H1 (cell line): ENCODE measurements at regions not wholly inside any gene's neighbourhood (a gene's known extent, or its start where the extent isn't known, plus 50 kb on each side); places are given as distances from the start of the nearest gene placed in this dataset.

ENCODE experiments used
- CTCF ChIA-PET: fragments of 300-600 bp; sonication (Branson Sonifier 250); formaldehyde crosslinking; loops from one replicate; lab custom pipeline; 2021; ENCODE audit not compliant: partially characterized antibody; lab: Charles Lee
- POLR2A ChIA-PET: fragments of 300-600 bp; sonication (Branson Sonifier 250); formaldehyde crosslinking; loops from one replicate; lab custom pipeline; 2021; ENCODE audit warnings: inconsistent platforms; ENCODE audit not compliant: partially characterized antibody; lab: Charles Lee
- DNase-seq, 2 experiments: peaks; one replicate each; pipeline versions ENCODE4 v3.0.0 to v3.0.0-alpha.2; 2010 to 2022; ENCODE audit warnings: low spot score in 2 of 2, low read depth in 1 of 2, mixed read lengths in 1 of 2
- FAIRE-seq: peaks from 2 replicates; lab custom pipeline; 2011; peaks lifted over from hg19 to GRCh38; lab: Jason Lieb, UNC
- H2AFZ ChIP-seq: 2 replicates; pipeline ENCODE4 v1.8.1; 2012; ENCODE audit warnings: low read length, inconsistent platforms
- H2AK5ac ChIP-seq: 2 replicates; pipeline ENCODE4 v1.6.1; 2013; ENCODE audit warnings: low read depth, low read length
- H2BK120ac ChIP-seq: replicated peaks from 2 replicates; pipeline ENCODE3; 2013; ENCODE audit warnings: low read depth, low read length, inconsistent platforms
- H2BK12ac ChIP-seq: 2 replicates; pipeline ENCODE4 v1.6.1; 2013; ENCODE audit warnings: low read depth, low read length
- H2BK15ac ChIP-seq: 2 replicates; pipeline ENCODE4 v1.6.1; 2013; ENCODE audit warnings: low read length
- H2BK20ac ChIP-seq: 2 replicates; pipeline ENCODE4 v1.6.1; 2013; ENCODE audit warnings: low read length
- H2BK5ac ChIP-seq: 2 replicates; pipeline ENCODE4 v1.6.1; 2013; ENCODE audit warnings: low read depth, low read length
- H3K14ac ChIP-seq: 2 replicates; pipeline ENCODE4 v1.6.1; 2013; ENCODE audit warnings: inconsistent platforms; ENCODE audit not compliant: insufficient read length
- H3K18ac ChIP-seq: 2 replicates; pipeline ENCODE4 v1.6.1; 2013; ENCODE audit warnings: low read length; ENCODE audit errors: extremely low read depth
- H3K23ac ChIP-seq: 2 replicates; pipeline ENCODE4 v1.6.1; 2013; ENCODE audit warnings: inconsistent platforms; ENCODE audit not compliant: insufficient read length
- H3K23me2 ChIP-seq: 2 replicates; pipeline ENCODE4 v1.6.1; 2013; ENCODE audit warnings: low read depth, low read length
- H3K27ac ChIP-seq: 2 replicates; pipeline ENCODE4 v1.6.1; 2011; ENCODE audit warnings: low read depth, low read length, inconsistent platforms
- H3K27me3 ChIP-seq, 4 experiments: replicated peaks in 1 of 4; 1 replicate in 1 of 4; 2 replicates in 3 of 4; pipeline versions ENCODE4 v1.6.1 to v1.8.1; 2011 to 2013; ENCODE audit warnings: low read length in 3 of 4, mild to moderate bottlenecking in 3 of 4, inconsistent platforms in 2 of 4, mixed read lengths in 2 of 4, moderate library complexity in 1 of 4; ENCODE audit not compliant: control insufficient read depth in 3 of 4, insufficient read depth in 3 of 4; ENCODE audit errors: extremely low read depth in 1 of 4
- H3K36me3 ChIP-seq, 4 experiments: 2 replicates each; pipeline versions ENCODE4 v1.6.1 to v1.8.1; 2011 to 2013; ENCODE audit warnings: mild to moderate bottlenecking in 4 of 4, low read length in 3 of 4, moderate library complexity in 2 of 4, control low read depth in 1 of 4, inconsistent platforms in 1 of 4; ENCODE audit not compliant: insufficient read depth in 4 of 4, control insufficient read depth in 2 of 4
- H3K4ac ChIP-seq: replicated peaks from 2 replicates; pipeline ENCODE3; 2013; ENCODE audit warnings: low read length, low read depth, mixed read lengths, inconsistent platforms; ENCODE audit not compliant: insufficient read length
- H3K4me1 ChIP-seq, 4 experiments: replicated peaks in 1 of 4; 1 replicate in 1 of 4; 2 replicates in 3 of 4; pipeline versions ENCODE4 v1.6.1 to v1.8.1; 2011 to 2013; ENCODE audit warnings: low read length in 3 of 4, inconsistent platforms in 2 of 4, mixed read lengths in 1 of 4; ENCODE audit not compliant: insufficient read depth in 4 of 4, control insufficient read depth in 3 of 4
- H3K4me2 ChIP-seq, 2 experiments: 2 replicates each; pipeline versions ENCODE4 v1.6.1 to v1.8.1; 2011 to 2013; ENCODE audit warnings: low read depth in 2 of 2, low read length in 2 of 2, control low read depth in 1 of 2, inconsistent platforms in 1 of 2, mild to moderate bottlenecking in 1 of 2; ENCODE audit not compliant: insufficient read depth in 1 of 2
- H3K4me3 ChIP-seq, 4 experiments: fragments of 200-600, 300-600 bp in 1 of 4; sonication (generic), shearing (Covaris generic), sonication (Bioruptor Twin) in 1 of 4; 2 replicates each; pipeline versions ENCODE4 v1.5.1 to v1.8.1; 2011 to 2016; ENCODE audit warnings: low read length in 4 of 4, low read depth in 3 of 4, control low read depth in 2 of 4, inconsistent platforms in 2 of 4, mild to moderate bottlenecking in 2 of 4, mixed read lengths in 1 of 4, moderate library complexity in 1 of 4; ENCODE audit not compliant: insufficient read depth in 2 of 4; ENCODE audit errors: extremely low read depth in 1 of 4
- H3K56ac ChIP-seq: replicated peaks from 2 replicates; pipeline ENCODE3; 2013; ENCODE audit warnings: low read depth, mild to moderate bottlenecking, mixed read lengths, low read length, inconsistent platforms; ENCODE audit not compliant: insufficient read length
- H3K79me1 ChIP-seq: 2 replicates; pipeline ENCODE4 v1.6.1; 2013; ENCODE audit warnings: low read depth, low read length, control low read depth
- H3K79me2 ChIP-seq, 2 experiments: 2 replicates each; pipeline versions ENCODE4 v1.6.1 to v1.8.1; 2012 to 2013; ENCODE audit warnings: low read length in 2 of 2, mild to moderate bottlenecking in 2 of 2, inconsistent platforms in 1 of 2; ENCODE audit not compliant: insufficient read depth in 2 of 2, control insufficient read depth in 1 of 2
- H3K9ac ChIP-seq, 4 experiments: replicated peaks in 1 of 4; 1 replicate in 1 of 4; 2 replicates in 3 of 4; pipeline versions ENCODE4 v1.6.1 to v1.8.1; 2011 to 2013; ENCODE audit warnings: low read depth in 3 of 4, low read length in 3 of 4, control low read depth in 2 of 4, mild to moderate bottlenecking in 2 of 4, moderate library complexity in 2 of 4, inconsistent platforms in 1 of 4; ENCODE audit errors: extremely low read depth in 1 of 4
- H3K9me3 ChIP-seq, 2 experiments: 2 replicates each; pipeline versions ENCODE4 v1.6.1 to v1.8.1; 2012 to 2013; ENCODE audit warnings: mild to moderate bottlenecking in 2 of 2, moderate library complexity in 2 of 2, control low read depth in 1 of 2, inconsistent platforms in 1 of 2, low read depth in 1 of 2, low read length in 1 of 2, mixed read lengths in 1 of 2; ENCODE audit not compliant: insufficient read depth in 2 of 2
- H4K20me1 ChIP-seq, 2 experiments: replicated peaks in 1 of 2; 2 replicates each; pipeline versions ENCODE3 to v1.8.1; 2011 to 2013; ENCODE audit warnings: inconsistent platforms in 2 of 2, low read length in 2 of 2, mild to moderate bottlenecking in 1 of 2; ENCODE audit not compliant: insufficient read depth in 2 of 2, control insufficient read depth in 1 of 2
- H4K5ac ChIP-seq: 2 replicates; pipeline ENCODE4 v1.6.1; 2013; ENCODE audit warnings: low read length, low read depth, mixed read lengths, inconsistent platforms; ENCODE audit not compliant: insufficient read length
- H4K8ac ChIP-seq: 2 replicates; pipeline ENCODE4 v1.8.0; 2013; ENCODE audit warnings: mild to moderate bottlenecking, moderate library complexity, low read length, inconsistent platforms; ENCODE audit not compliant: insufficient read depth; ENCODE audit errors: extremely low read depth
- H4K91ac ChIP-seq: replicated peaks from 2 replicates; pipeline ENCODE3; 2013; ENCODE audit warnings: low read length, mixed read lengths, inconsistent platforms; ENCODE audit not compliant: insufficient read length
- ATF3 ChIP-seq: IDR thresholded peaks from 2 replicates; pipeline ENCODE4 v1.6.1; 2011; ENCODE audit warnings: low read depth, mild to moderate bottlenecking, low read length; ENCODE audit not compliant: insufficient read depth
- BACH1 ChIP-seq: IDR thresholded peaks from 2 replicates; pipeline ENCODE4 v1.6.1; 2012; ENCODE audit warnings: low read length, improper control_type of control experiment
- CTBP2 ChIP-seq: IDR thresholded peaks from 2 replicates; pipeline ENCODE4 v1.7.0; 2011; ENCODE audit warnings: borderline replicate concordance, mild to moderate bottlenecking, moderate library complexity, mixed read lengths, low read length; ENCODE audit not compliant: insufficient read depth, insufficient read length
- EGR1 ChIP-seq: IDR thresholded peaks from 2 replicates; pipeline ENCODE4 v1.6.1; 2011; ENCODE audit warnings: low read depth, low read length, borderline replicate concordance
- GABPA ChIP-seq: IDR thresholded peaks from 2 replicates; pipeline ENCODE4 v1.6.1; 2011; ENCODE audit warnings: mild to moderate bottlenecking, low read length, moderate library complexity, borderline replicate concordance; ENCODE audit not compliant: insufficient read depth
- KDM1A ChIP-seq: fragments of 200-600, 300-600 bp; sonication (generic); IDR thresholded peaks from 2 replicates; pipeline ENCODE4 v1.7.1; 2016; ENCODE audit warnings: mild to moderate bottlenecking, low read length, borderline replicate concordance
- KDM5A ChIP-seq: fragments of 200-600 bp; IDR thresholded peaks from 2 replicates; pipeline ENCODE4 v1.7.1; 2012; ENCODE audit warnings: mild to moderate bottlenecking, low read length, inconsistent platforms, mixed read lengths
- PHF8 ChIP-seq: fragments of 200-600 bp; sonication (generic); conservative IDR thresholded peaks from 2 replicates; pipeline ENCODE4 v1.7.1; 2012; ENCODE audit warnings: low read depth, mild to moderate bottlenecking, inconsistent platforms, low read length, moderate library complexity
- POLR2A ChIP-seq, 2 experiments: IDR thresholded peaks; 1 replicate in 1 of 2; 2 replicates in 1 of 2; pipeline ENCODE4 v1.6.1; 2011; ENCODE audit warnings: low read depth in 2 of 2, low read length in 2 of 2, mild to moderate bottlenecking in 2 of 2; ENCODE audit errors: control extremely low read depth in 1 of 2
- POLR2AphosphoS5 ChIP-seq: IDR thresholded peaks from 2 replicates; pipeline ENCODE4 v1.6.1; 2011; ENCODE audit warnings: low read depth, low read length
- RXRA ChIP-seq: IDR thresholded peaks from 2 replicates; pipeline ENCODE4 v1.6.1; 2011; ENCODE audit warnings: low read depth, mild to moderate bottlenecking, low read length, moderate library complexity; ENCODE audit not compliant: insufficient read depth
- SIX5 ChIP-seq: IDR thresholded peaks from 2 replicates; pipeline ENCODE4 v1.6.1; 2011; ENCODE audit warnings: mild to moderate bottlenecking, low read depth, low read length
- SRF ChIP-seq: IDR thresholded peaks from 2 replicates; pipeline ENCODE4 v1.6.1; 2011; ENCODE audit warnings: mild to moderate bottlenecking, low read depth, low read length, moderate library complexity
- SUZ12 ChIP-seq: fragments of 200-600 bp; sonication (generic); IDR thresholded peaks from 2 replicates; pipeline ENCODE4 v1.6.1; 2012; ENCODE audit warnings: mild to moderate bottlenecking, inconsistent platforms, low read length, moderate library complexity, mixed read lengths
- TAF1 ChIP-seq: IDR thresholded peaks from 2 replicates; pipeline ENCODE4 v1.6.1; 2011; ENCODE audit warnings: mild to moderate bottlenecking, low read depth, low read length
- WGBS, 2 experiments: shearing (Covaris generic) in 1 of 2; methylation state at CpG; one replicate each; pipeline versions ENCODE4 v1.1.6 to v1.1.7; 2013 to 2015; ENCODE audit warnings: low lambda C conversion rate in 2 of 2, mixed read lengths in 2 of 2, inconsistent platforms in 1 of 2, low coverage in 1 of 2, missing lambda C conversion rate in 1 of 2; ENCODE audit not compliant: insufficient replicate concordance in 2 of 2, insufficient coverage in 1 of 2, insufficient read length in 1 of 2; ENCODE audit errors: extremely low coverage in 1 of 2, missing lambda C conversion rate in 1 of 2; 5-methylcytosine and 5-hydroxymethylcytosine counted together

- Histone ChIP-seq H3K4me2 (no peak overlapping the region), H3K14ac (no peak overlapping the region), H4K8ac (no peak overlapping the region), H3K9me3 (no peaks in the 10 kb centered on the region), H3K4ac (no peak overlapping the region), H3K79me2 (no peaks in the 10 kb centered on the region), H2AK5ac (no peak overlapping the region), H2BK20ac (no peak overlapping the region), H3K18ac (no peak overlapping the region), H3K36me3 (no peaks in the 10 kb centered on the region), H2BK5ac (no peak overlapping the region), H4K20me1 (no peaks in the 10 kb centered on the region), H3K23me2 (no peaks in the 10 kb centered on the region)
- 94% methylated on average over 4 of the region's 4 CpGs; no CpG with 5 or more reads in 1 of the 2 experiments for WGBS, 2 experiments
- no peak for TF ChIP-seq POLR2A (IDR thresholded peaks at IDR 0.05; ENCODE audit: control extremely low read depth in 1 of 2, low read depth in 2 of 2, low read length in 2 of 2)
- TF ChIP-seq TAF1 = no peak
- no peak for TF ChIP-seq KDM1A
- no peak for TF ChIP-seq KDM5A
- TF ChIP-seq RXRA = no peak
- TF ChIP-seq EGR1 = no peak
- TF ChIP-seq BACH1 = no peak
- TF ChIP-seq SRF = no peak
- no peak for TF ChIP-seq POLR2AphosphoS5
- no peak for TF ChIP-seq CTBP2
- TF ChIP-seq ATF3 = no peak
- no peak for TF ChIP-seq PHF8
- no peak for TF ChIP-seq SIX5
- TF ChIP-seq SUZ12 = no peak
- no peak for TF ChIP-seq GABPA
- TF ChIP-seq, all 59 proteins: peak for 0
- Histone ChIP-seq H2BK15ac (no peak overlapping the region), H2BK12ac (no peak overlapping the region), H3K27me3 (no peaks in the 10 kb centered on the region), H3K9ac (no peak overlapping the region), H3K4me3 (no peak overlapping the region), H2AFZ (no peak overlapping the region), H3K56ac (no peak overlapping the region), H3K4me1 (no peaks in the 10 kb centered on the region), H2BK120ac (no peak overlapping the region), H4K91ac (no peak overlapping the region), H4K5ac (no peak overlapping the region), H3K23ac (no peak overlapping the region), H3K27ac (no peak overlapping the region), H3K79me1 (no peaks in the 10 kb centered on the region)
- ChIA-PET CTCF (no interaction called here), POLR2A (no interaction called here)
- no peak for DNase-seq
- FAIRE-seq = no peak
Measured at GRCh38 chr6:23735151-23735550, 390.9 kb upstream of the NRSN1 start.
